ENCODE measurements at regions not wholly inside any gene's neighbourhood (a gene's known extent, or its start where the extent isn't known, plus 50 kb on each side); places are given as distances from the start of the nearest gene placed in this dataset.

DNA sequence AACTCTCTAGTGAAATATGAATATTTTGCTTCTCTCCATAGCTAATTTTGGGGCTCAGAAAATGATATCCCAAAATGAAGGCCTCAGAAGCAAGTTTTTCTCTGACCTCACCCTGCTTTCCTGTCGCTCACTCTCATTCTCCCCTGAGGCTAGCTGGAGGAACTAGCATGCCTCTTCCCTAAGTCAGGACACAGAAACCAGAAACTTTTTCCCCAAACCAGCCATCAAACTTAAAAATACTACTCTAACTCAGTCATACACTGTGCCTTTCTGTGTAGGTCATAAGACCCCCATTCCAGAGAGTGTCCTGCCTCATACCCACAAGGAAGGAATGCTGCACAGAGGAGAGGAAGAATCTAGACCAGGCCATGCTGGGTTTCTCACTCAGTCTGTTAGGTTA, 329.6 kb downstream of the PCDH20 start:
- TF ChIP-seq, protein P1, sequence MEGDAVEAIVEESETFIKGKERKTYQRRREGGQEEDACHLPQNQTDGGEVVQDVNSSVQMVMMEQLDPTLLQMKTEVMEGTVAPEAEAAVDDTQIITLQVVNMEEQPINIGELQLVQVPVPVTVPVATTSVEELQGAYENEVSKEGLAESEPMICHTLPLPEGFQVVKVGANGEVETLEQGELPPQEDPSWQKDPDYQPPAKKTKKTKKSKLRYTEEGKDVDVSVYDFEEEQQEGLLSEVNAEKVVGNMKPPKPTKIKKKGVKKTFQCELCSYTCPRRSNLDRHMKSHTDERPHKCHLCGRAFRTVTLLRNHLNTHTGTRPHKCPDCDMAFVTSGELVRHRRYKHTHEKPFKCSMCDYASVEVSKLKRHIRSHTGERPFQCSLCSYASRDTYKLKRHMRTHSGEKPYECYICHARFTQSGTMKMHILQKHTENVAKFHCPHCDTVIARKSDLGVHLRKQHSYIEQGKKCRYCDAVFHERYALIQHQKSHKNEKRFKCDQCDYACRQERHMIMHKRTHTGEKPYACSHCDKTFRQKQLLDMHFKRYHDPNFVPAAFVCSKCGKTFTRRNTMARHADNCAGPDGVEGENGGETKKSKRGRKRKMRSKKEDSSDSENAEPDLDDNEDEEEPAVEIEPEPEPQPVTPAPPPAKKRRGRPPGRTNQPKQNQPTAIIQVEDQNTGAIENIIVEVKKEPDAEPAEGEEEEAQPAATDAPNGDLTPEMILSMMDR (IDR thresholded peaks at IDR 0.05; ENCODE audit: borderline replicate concordance, control extremely low read depth, extremely low read depth, insufficient read depth, missing control alignments): no peak
- in situ Hi-C loops (cut with MboI; ENCODE audit: low sequenced_read_pairs, unreplicated experiment): no loop called here
- DNase-seq (ENCODE audit: low spot score): no peak

DNA sequence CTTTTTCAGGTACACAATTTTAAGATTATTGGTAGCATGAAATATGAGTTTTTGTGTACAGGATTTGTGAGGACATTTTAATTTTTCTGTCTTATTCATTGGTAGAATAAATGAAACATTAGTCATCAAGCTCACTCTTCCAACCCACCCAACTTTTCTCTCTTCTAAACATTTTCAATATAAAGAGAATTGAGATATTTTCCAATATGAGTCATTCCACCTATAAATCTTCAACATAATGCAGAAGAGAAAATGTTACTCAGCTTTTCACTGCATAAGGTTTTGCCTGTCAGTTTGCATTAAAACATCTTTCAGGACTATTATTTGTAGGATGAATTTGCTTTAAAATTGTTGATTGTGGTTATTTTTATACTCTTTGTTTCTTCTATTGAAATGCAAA, 330.7 kb downstream of the PCDH20 start:
- no peak for DNase-seq (ENCODE audit: low spot score)
- in situ Hi-C loops (cut with MboI; ENCODE audit: low sequenced_read_pairs, unreplicated experiment): no loop called here
- TF ChIP-seq, protein P1 (IDR thresholded peaks at IDR 0.05; ENCODE audit: borderline replicate concordance, control extremely low read depth, extremely low read depth, insufficient read depth, missing control alignments): no peak

DNA sequence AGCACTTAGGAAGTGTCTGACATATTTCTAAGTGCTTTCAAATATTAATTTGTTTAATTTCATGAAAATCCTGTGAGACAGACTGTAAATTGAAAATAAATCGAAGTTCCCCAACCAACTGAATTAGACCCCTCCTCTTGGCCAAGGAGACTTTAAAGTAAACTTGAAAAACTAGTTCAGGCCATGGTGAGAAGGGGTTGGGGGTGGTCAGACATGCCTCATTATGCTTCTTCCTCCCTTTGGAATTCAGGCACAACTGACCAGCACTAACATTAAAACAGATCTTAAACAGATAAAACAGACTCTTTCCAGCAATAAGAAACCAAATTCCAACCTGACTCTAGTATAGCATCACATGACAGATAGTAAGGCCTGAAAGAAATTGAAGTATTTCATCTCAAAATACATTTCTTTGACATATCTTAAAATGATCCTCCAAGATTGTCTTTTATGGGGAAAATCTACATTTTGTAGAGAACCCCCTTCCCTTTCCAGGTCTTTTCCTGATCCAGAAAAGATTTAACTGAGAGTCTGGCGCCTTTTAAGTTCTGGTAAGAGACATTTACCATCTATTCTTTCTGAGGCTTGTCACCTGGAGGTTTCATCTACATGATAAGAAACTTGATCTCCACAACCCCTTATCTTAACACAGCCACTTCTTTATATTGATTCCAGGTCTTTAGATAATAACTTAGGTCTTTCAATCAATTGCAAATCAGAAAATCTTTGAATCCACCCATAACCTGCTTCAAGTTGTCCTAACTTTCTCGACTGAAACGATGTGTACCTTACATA, 336.5 kb downstream of the PCDH20 start:
- no peak for DNase-seq (ENCODE audit: low spot score)
- in situ Hi-C loops (cut with MboI; ENCODE audit: low sequenced_read_pairs, unreplicated experiment): no loop called here
- TF ChIP-seq, protein P1 (IDR thresholded peaks at IDR 0.05; ENCODE audit: borderline replicate concordance, control extremely low read depth, extremely low read depth, insufficient read depth, missing control alignments): no peak

DNA sequence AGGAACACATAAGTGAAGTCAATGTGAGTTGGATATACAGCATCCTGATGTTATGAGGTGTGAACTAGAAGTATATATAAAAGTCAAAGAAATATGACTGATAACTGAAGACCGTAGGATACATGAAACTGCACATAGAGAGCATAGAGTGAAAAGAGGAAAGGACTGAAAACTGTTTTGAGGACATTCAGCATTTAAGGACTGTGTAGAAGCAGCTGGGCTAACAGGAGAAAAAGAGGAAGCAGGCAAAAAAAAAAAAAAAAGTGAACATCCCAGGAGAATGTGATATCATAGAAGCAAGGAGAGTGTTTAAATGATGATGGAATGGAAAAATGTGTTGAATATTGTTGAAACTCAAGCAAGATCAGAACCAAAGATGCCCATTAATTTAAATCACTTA, 363.5 kb downstream of the PCDH20 start:
- in situ Hi-C loops (cut with MboI; ENCODE audit: low sequenced_read_pairs, unreplicated experiment): no loop called here
- no peak for DNase-seq (ENCODE audit: low spot score)
- TF ChIP-seq, protein P1 (IDR thresholded peaks at IDR 0.05; ENCODE audit: borderline replicate concordance, control extremely low read depth, extremely low read depth, insufficient read depth, missing control alignments): no peak

DNA sequence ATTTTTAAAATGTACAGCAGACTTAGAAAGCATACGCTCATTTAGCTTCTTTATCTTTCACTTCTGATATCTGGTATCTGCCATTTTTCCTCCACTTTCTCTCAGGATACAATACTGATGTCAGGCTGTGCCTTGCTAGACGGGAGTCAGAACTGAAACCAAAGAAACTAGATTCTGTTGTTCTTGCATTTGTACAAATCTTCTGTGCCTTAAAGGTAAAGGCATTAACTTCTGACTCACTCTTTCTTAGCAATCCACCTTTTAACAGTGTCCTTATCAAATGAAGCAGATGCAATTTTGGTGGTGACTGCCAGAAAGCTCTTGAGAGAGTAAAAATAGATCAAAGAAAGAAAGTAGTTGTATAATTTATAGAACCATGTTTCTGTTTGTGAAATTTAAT, 370.4 kb downstream of the PCDH20 start:
- in situ Hi-C loops (cut with MboI; ENCODE audit: low sequenced_read_pairs, unreplicated experiment): no loop called here

DNA sequence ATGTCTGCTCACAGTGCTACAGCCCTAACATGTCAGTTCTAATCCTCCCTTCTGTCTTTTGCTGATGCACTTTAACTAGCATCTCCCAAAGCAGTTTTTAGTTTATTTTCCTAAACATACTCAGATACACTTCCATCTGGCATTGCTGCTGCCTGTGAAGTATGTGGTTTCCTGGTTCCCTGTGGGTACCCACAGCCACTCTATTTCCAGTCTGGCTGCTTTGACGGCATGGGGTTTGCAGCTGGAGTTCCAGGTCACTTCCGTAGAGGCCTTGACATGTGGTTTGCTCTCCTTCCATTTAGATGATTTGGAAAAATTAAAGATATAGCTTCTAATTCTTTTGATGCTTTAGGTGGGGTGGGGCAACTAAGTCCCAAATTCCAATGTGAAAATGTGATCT, 375.5 kb downstream of the PCDH20 start:
- in situ Hi-C loops (cut with MboI; ENCODE audit: low sequenced_read_pairs, unreplicated experiment): no loop called here
- DNase-seq (ENCODE audit: low spot score): no peak
- TF ChIP-seq, protein P1 (IDR thresholded peaks at IDR 0.05; ENCODE audit: borderline replicate concordance, control extremely low read depth, extremely low read depth, insufficient read depth, missing control alignments): no peak

More for the DNA sequence above, 370.4 kb downstream of the PCDH20 start:
- TF ChIP-seq, protein P1 (IDR thresholded peaks at IDR 0.05; ENCODE audit: borderline replicate concordance, control extremely low read depth, extremely low read depth, insufficient read depth, missing control alignments): no peak
- DNase-seq (ENCODE audit: low spot score): no peak

Measured in GM13976 (cell line).